HEK293T (cell line): ENCODE measurements at regions not wholly inside any gene's neighbourhood (a gene's known extent, or its start where the extent isn't known, plus 50 kb on each side); places are given as distances from the start of the nearest gene placed in this dataset.

Experiments used
- CTCF ChIA-PET: fragments of 350-600 bp; formaldehyde crosslinking; extraction: SDS; loops from one replicate; lab custom pipeline; 2021; ENCODE audit warnings: antibody characterized with exemption, inconsistent platforms; lab: Yijun Ruan, JAX
- POLR2A ChIA-PET: fragments of 350-600 bp; formaldehyde crosslinking; extraction: SDS; loops from one replicate; lab custom pipeline; 2020; ENCODE audit warnings: antibody characterized with exemption, inconsistent platforms; lab: Yijun Ruan, JAX
- DNase-seq: peaks from one replicate; pipeline ENCODE4 v3.0.0; 2012; ENCODE audit warnings: mixed read lengths; ENCODE audit errors: extremely low spot score
- ARNT ChIP-seq: fragments of 450-650 bp; IDR thresholded peaks from 2 replicates; pipeline ENCODE4 v1.6.1; 2017; ENCODE audit warnings: mild to moderate bottlenecking
- BHLHE40 ChIP-seq: fragments of 450-650 bp; IDR thresholded peaks from 2 replicates; pipeline ENCODE4 v1.6.1; 2016; ENCODE audit warnings: mild to moderate bottlenecking, moderate library complexity, borderline replicate concordance
- CTBP1 ChIP-seq: fragments of 450-650 bp; IDR thresholded peaks from 2 replicates; pipeline ENCODE4 v1.6.1; 2016; ENCODE audit warnings: borderline replicate concordance
- ELF4 ChIP-seq: fragments of 450-650 bp; IDR thresholded peaks from 2 replicates; pipeline ENCODE4 v1.6.1; 2017; ENCODE audit warnings: antibody characterized with exemption
- FOXA1 ChIP-seq: fragments of 450-650 bp; IDR thresholded peaks from 2 replicates; pipeline ENCODE4 v1.6.1; 2016; ENCODE audit warnings: mild to moderate bottlenecking
- FOXK2 ChIP-seq: fragments of 450-650 bp; IDR thresholded peaks from 2 replicates; pipeline ENCODE4 v1.6.1; 2016; ENCODE audit warnings: mild to moderate bottlenecking
- FOXM1 ChIP-seq: fragments of 450-650 bp; IDR thresholded peaks from 2 replicates; pipeline ENCODE4 v1.6.1; 2017; ENCODE audit warnings: mild to moderate bottlenecking, borderline replicate concordance
- HDGF ChIP-seq: fragments of 450-650 bp; IDR thresholded peaks from 2 replicates; pipeline ENCODE4 v1.6.1; 2017; ENCODE audit warnings: antibody characterized with exemption, borderline replicate concordance
- L3MBTL2 ChIP-seq: fragments of 450-650 bp; conservative IDR thresholded peaks from 2 replicates; pipeline ENCODE4 v1.6.1; 2016; ENCODE audit warnings: mild to moderate bottlenecking
- LEF1 ChIP-seq: fragments of 450-650 bp; IDR thresholded peaks from 2 replicates; pipeline ENCODE4 v1.6.1; 2017; ENCODE audit warnings: mild to moderate bottlenecking, borderline replicate concordance
- NFRKB ChIP-seq: fragments of 450-650 bp; IDR thresholded peaks from 2 replicates; pipeline ENCODE4 v1.6.1; 2016; ENCODE audit warnings: mild to moderate bottlenecking, moderate library complexity
- SP1 ChIP-seq: fragments of 450-650 bp; IDR thresholded peaks from 2 replicates; pipeline ENCODE4 v1.6.1; 2017
- SUZ12 ChIP-seq: fragments of 450-650 bp; IDR thresholded peaks from 2 replicates; pipeline ENCODE4 v1.6.1; 2016; ENCODE audit warnings: mild to moderate bottlenecking
- TARDBP ChIP-seq: fragments of 450-650 bp; IDR thresholded peaks from 2 replicates; pipeline ENCODE4 v1.6.1; 2016
- ZNF384 ChIP-seq: fragments of 450-650 bp; IDR thresholded peaks from 2 replicates; pipeline ENCODE4 v1.6.1; 2016
- TF ChIP-seq, protein P1 (sequence below): fragments of 450-650 bp; IDR thresholded peaks from 2 replicates; pipeline ENCODE4 v1.6.1; 2016

DNA sequence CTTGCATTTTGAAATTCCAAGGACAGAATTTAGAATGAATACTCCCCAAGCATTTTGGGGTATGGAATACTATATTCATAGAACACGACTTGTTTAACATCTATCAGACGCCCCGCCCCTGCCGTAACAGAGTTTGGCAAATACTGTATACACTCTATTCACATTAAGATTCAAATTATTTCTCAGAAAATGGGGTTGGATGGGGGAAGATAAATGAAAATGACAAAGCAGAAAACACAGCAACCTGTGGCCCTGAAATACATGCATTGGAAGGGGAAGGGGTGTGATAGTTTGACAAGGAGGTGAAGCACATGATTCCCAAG, 634.6 kb upstream of the SLC39A10 start:
- CTCF ChIA-PET, result no interaction called here

DNA sequence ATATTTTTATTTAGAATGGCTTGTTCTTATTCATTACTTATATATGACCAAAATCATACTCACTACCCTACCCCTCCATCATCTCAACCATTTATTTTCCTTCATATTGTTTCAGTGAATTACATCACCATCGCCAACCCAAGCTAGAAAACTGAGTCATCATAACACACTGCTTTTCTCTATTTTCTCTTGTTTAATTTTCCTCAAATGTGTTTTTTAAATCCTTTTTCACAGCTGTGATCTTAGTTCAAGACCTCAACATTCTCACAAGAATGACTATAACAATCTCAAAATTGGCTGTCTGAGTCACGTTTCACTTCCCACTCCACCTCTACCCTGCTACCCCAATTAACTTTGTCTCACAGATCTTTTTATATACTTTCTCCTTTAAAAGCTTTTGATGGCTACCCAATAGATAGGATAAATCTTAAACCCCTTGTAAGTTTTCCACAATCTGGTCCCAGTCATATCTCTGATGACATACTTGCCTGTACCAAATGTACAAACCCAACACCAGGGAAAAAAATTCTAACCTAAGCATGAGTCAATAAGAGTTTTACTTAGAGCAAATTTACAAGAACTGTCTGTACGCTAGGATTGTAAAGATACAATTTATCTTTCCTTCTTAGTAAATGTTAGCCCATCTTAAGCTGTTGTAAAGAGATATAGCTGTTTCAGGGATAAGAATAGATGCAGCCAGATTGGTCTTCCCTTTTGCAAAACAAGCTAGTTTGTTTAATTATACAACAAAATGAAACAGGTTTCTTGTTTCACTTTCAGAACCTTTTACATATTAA, 635.1 kb upstream of the SLC39A10 start:
- POLR2A ChIA-PET, result no interaction called here
- no peak for DNase-seq
- CTCF ChIA-PET, result no interaction called here
- no peak for TF ChIP-seq FOXA1
- TF ChIP-seq SUZ12, result no peak
- no peak for TF ChIP-seq FOXM1
- no peak for TF ChIP-seq TARDBP
- TF ChIP-seq ELF4, result no peak
- TF ChIP-seq CTBP1, result no peak
- no peak for TF ChIP-seq NFRKB
- TF ChIP-seq, protein P1, sequence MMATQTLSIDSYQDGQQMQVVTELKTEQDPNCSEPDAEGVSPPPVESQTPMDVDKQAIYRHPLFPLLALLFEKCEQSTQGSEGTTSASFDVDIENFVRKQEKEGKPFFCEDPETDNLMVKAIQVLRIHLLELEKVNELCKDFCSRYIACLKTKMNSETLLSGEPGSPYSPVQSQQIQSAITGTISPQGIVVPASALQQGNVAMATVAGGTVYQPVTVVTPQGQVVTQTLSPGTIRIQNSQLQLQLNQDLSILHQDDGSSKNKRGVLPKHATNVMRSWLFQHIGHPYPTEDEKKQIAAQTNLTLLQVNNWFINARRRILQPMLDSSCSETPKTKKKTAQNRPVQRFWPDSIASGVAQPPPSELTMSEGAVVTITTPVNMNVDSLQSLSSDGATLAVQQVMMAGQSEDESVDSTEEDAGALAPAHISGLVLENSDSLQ, result no peak
- no peak for TF ChIP-seq ARNT
- TF ChIP-seq LEF1, result no peak
- no peak for TF ChIP-seq FOXK2
- TF ChIP-seq HDGF, result no peak
- TF ChIP-seq L3MBTL2, result no peak
- TF ChIP-seq ZNF384, result no peak
- TF ChIP-seq BHLHE40, result no peak
- no peak for TF ChIP-seq SP1

More for the DNA sequence above, 634.6 kb upstream of the SLC39A10 start:
- POLR2A ChIA-PET, result no interaction called here
- no peak for DNase-seq
- no peak for TF ChIP-seq FOXK2

DNA sequence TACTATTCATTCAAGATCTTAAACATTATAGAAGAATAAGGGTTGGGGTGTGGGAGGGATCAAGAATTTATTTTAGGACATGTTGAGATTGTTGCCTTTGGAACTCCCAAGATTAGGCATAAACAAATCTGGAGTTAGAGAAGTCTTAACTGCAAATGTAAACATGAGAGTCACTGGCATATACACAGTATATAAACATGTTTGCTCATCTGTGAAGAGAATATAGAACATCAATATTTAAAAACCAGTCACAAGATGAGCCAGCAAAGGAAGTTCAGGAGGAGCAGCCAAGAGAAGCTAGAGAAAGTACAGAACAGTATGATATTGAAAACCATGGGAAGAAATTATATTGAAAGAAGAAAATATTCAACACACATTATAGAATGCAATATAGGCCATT, 638.6 kb upstream of the SLC39A10 start:
- ChIA-PET POLR2A (no interaction called here), CTCF (no interaction called here)
- TF ChIP-seq SP1 (no peak), ZNF384 (no peak), CTBP1 (no peak), ARNT (no peak), LEF1 (no peak), NFRKB (no peak), ELF4 (no peak), BHLHE40 (no peak), TARDBP (no peak), HDGF (no peak), L3MBTL2 (no peak), FOXA1 (no peak), SUZ12 (no peak), FOXM1 (no peak), FOXK2 (no peak)
- TF ChIP-seq, protein P1, result no peak

DNA sequence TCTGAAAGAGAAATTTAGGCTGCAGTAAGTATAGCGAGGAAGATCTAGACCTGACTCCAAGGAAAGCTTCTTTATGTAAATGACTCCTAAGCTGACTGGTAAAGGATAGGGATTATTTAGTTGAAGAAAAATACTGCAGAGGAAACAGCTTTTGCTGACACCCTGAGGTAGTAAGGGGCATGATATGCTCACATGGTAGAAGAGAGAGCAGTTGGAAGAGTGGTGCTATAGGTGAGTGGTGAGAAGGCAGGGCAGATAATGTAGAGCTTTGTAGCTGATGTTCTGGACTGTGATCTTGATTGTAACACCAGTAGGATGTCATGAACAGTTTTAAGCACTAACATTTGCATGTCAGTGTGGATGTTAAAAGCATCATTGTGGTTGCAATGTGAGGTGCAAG, 639.1 kb upstream of the SLC39A10 start:
- ChIA-PET POLR2A (no interaction called here), CTCF (no interaction called here)
- TF ChIP-seq ELF4 (no peak), L3MBTL2 (no peak), BHLHE40 (no peak), ARNT (no peak), ZNF384 (no peak), SP1 (no peak), FOXM1 (no peak), TARDBP (no peak), FOXK2 (no peak), SUZ12 (no peak), FOXA1 (no peak), CTBP1 (no peak), NFRKB (no peak), LEF1 (no peak)
- TF ChIP-seq, protein P1, result no peak
- no peak for DNase-seq

More for the DNA sequence above, 638.6 kb upstream of the SLC39A10 start:
- DNase-seq, result no peak

DNA sequence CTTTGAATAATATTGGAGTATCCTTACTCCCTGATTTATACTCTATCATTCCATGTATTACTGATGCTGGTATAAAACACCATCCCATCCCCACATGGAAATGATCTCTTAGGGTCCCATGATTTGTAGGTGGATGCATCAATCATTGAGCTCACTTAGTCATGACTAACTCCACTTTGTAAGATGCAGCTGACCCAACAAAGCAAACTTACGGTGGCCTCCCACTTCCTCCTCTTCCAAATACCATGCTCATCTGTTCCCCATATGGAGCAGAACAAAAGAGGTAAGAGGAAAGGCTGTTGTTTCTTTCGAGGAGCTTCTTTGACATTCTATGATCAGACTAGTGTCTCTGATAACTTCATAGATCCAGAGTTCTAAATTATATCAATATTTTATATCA, 640.2 kb upstream of the SLC39A10 start:
- CTCF ChIA-PET, result no interaction called here
- no peak for TF ChIP-seq L3MBTL2
- TF ChIP-seq TARDBP, result no peak
- no peak for TF ChIP-seq ZNF384
- no peak for TF ChIP-seq FOXA1
- no peak for TF ChIP-seq NFRKB
- TF ChIP-seq LEF1, result no peak
- no peak for TF ChIP-seq BHLHE40
- TF ChIP-seq ELF4, result no peak
- no peak for TF ChIP-seq HDGF
- TF ChIP-seq FOXM1, result no peak
- no peak for TF ChIP-seq SUZ12
- TF ChIP-seq FOXK2, result no peak
- no peak for TF ChIP-seq CTBP1
- TF ChIP-seq ARNT, result no peak
- TF ChIP-seq, protein P1, result no peak
- no peak for TF ChIP-seq SP1
- DNase-seq, result no peak
- POLR2A ChIA-PET, result no interaction called here
